GM18861 (cell line): ENCODE measurements at regions not wholly inside any gene's neighbourhood (a gene's known extent, or its start where the extent isn't known, plus 50 kb on each side); places are given as distances from the start of the nearest gene placed in this dataset.
"Not testable (repeated sequence)": the region's sequence is repeated elsewhere in the genome, so short reads cannot be mapped to it uniquely, and the experiment has no call there.

ENCODE experiments used
- ATAC-seq: cut with Tn5 transposase; IDR thresholded peaks from one replicate; pipeline ENCODE4 v1.9.1; 2021; ENCODE audit not compliant: unreplicated experiment

DNA sequence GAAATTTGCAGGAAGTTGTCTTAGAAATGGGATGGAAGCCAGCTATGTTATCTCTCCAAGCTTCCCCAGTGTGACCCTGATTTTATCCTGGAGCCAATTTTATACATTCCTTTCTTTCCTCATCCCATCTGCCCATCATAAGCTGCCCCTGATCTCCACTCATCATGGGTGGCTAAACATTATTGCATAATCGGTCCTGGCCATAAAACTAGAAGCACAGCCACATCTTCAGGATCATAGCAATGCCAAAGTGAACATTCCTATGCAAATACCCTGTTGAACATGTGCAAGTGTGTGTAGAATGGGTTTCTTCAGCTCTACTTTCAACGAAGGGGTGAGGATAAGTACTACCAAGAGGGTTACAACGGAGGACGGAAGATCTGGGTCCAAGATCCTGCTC is 50.6 kb upstream of the COG2 start:
- ATAC-seq, result no peak

DNA sequence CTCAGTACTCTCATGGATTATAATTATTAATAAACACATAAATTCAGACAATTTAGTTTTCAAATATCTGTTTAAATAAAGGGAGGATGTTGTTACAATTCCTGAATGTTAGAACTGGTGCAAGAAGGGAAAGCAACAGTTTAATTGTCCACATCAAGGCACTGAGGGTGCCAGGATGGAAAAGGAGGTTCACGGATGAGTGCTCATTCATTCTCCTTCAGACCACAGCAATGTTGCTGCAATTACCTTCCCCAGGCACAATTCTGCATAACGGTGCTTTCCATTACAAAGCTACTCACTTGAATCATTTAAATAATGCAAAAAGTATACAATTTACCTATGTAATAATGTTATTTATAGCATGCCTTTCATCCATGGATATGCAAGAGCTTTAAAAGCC is 52.3 kb upstream of the COG2 start:
- no peak for ATAC-seq

DNA sequence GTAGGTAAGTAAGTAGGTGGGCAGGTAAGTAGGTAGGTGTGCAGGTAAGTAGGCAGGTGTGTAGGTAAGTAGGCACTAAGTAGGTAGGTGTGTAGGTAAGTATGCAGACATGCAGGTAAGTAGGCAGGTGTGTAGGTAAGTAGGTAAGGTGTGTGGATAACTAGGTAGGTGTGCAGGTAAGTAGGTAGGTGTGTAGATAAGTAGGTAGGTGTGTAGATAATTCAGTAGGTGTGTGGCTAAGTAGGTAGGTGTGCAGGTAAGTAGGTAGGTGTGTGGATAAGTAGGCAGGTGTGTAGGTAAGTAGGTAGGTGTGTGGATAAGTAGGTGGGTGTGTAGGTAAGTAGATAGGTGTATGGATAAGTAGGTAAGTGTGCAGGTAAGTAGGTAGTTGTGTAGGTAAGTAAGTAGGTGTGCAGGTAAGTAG is 53.9 kb upstream of the COG2 start:
- ATAC-seq, result no peak

DNA sequence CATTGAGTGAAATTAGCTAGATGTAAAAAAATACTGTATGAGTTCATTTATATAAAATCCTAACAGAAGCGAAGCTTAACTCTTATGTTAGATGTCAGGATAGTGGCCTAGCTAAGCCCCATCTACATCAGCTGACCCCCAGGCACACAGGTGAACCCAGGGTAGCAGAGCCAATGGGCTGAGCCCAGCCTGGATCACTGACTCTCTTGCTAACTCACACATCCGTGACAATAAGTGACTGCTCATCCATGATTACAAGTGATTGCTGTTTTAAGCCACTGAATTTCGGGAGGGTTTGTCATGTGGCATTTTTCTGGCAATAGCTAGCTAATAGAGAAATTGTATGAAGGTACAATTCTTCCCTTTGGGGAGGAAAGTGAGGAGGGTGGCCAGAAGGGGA is 55.2 kb upstream of the COG2 start:
- no peak for ATAC-seq

DNA sequence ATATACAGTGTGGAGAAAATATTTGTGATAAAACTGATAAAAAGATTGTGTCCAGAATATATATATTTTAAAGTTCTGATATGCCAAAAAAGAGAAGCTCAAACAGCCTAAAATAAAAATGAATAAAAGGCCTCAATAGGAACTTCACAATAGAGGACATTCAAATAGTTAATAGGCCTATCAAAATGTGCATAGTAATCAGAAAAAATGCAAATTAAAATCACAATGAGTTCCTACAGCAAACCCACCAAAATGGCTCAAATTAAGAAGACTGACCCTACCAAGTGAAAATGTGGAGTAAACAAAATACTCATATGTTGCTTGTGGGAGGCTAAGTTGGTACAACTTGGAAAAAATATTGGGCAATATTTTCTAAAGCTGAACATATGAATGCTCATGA is 57.6 kb upstream of the COG2 start:
- ATAC-seq, result no peak

DNA sequence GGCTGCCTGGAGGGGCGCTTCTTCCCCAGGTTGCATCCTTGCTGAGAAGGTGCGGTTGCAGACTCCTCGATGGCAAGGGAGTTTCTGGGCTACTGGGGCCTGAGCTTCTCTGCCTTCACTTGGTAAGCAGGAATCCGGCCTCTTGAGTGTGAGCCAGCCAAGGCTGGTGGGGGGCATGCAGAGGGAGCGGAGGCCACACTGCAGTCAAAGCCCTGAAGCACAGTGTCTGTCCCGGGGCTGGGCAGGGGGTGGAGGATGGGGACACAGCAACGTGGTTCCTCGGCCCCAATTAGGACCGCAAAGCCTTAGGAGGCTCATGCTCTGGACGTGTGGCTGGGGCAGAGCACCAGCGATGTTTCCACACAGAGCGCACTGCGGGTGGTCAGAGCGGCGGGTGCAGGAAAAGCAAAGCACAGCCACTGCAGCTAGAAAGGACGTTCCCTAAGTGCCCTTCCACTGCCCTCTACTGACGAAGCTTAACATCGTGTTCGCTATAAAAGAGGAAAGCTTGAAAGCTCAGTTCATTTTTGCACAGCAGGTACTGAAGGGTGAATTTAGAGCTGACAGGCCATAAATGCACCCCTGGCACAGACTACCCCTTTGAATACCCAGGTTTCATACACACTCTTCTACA is 60.7 kb upstream of the COG2 start:
- no peak for ATAC-seq

DNA sequence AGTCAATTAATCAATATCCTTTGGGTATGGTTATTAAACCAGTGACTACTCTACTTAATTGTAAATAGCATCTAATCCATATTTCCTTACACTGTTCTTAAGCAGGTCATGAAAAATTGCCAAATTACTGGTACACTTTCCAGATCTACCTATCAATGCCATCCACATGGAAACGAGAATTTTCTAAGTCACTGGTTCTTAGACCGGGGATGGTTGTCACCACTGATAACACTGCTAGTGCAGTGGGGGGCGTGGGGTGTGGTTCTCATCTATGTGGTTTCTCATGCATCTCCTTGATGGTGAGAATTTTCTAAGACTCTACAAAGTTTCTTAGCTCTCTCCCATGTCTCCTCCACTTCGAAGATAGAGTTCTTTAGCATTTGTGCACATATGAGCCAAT is 63.7 kb upstream of the COG2 start:
- ATAC-seq, result no peak

DNA sequence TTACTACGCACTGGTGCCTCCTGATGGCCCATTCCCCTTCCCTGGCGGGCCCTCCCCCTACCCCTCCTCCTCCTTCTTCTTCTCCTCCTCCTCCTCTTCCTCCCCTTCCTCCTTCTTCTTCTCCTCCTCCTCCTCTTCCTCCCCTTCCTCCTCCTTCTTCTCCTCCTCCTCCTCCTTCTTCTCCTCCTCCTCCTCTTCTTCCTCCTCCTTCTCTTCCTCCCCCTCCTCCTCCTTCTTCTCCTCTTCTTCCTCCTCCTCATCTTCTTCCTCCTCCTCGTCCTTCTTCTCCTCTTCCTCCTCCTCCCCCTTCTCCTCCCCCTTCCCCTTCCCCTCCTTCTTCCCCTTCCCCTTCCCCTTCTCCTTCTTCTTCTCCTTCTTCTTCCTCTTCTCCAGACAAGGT is 64.7 kb upstream of the COG2 start:
- ATAC-seq, result no peak

DNA sequence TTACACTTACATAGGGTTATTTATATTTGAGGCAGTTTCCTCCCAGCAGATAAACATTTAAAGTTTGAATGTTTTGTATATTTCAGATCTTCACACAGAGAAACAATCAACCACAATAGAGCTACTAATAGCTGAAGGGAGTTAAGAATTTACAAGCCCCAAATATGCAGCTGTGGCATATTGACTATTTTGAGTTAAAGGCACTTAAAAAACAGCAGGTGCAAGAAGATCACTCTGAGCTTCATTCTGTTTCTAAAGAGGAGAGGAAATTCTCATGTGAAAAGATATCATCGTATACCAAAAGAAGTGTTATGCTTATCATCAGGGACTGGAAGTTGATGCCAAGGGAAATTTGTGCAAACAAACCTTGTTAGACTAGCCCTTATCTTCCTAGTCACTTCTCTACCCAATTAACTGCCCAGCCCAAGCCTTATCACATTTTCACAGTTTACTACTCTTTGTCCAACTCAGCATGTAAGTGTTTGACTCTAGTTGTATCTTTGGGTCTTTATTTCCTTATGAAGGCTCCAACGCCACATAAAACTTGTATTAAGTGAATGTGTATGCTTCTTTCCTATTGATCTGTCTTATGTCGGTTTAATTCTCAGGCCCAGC is 66.3 kb upstream of the COG2 start:
- ATAC-seq, result no peak

DNA sequence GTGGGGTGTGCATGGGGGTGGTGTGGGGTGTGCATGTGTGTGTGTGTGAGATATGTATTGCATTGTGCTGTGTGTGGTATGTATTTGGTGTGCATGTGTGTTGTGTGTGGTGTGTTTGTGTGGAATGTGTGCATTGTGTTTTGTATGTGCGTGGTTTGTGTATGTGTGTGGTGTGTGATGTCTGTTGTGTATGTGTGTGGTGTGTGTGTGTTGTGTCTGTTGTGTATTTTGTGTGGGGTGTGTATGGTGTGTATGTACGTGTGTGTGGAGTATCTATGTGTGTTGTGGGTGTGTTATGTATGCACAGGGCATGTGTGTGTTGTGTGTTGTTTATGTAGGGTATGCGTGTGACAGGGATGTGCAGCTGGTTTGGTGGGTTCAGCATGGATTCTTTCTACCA is 67.8 kb upstream of the COG2 start:
- no peak for ATAC-seq

DNA sequence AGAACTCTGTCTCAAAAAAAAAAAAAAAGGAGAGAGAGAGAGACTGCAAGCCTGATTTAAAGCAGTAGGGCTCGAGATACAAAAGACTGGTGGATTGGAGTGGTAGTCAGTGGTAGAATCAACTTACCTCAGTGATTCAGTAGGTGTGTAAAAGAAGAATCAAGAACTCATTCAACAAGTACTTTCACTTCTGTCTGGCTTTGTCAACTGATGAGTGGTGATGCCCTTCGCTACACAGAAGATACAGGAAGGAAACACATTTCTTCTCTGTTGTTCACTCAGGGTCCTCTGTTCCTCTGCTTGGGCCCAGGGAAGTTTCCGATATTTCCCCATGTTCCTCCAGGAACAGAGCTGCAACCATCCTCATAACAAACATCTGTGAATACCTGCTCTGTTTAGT is 68.6 kb upstream of the COG2 start:
- no peak for ATAC-seq

DNA sequence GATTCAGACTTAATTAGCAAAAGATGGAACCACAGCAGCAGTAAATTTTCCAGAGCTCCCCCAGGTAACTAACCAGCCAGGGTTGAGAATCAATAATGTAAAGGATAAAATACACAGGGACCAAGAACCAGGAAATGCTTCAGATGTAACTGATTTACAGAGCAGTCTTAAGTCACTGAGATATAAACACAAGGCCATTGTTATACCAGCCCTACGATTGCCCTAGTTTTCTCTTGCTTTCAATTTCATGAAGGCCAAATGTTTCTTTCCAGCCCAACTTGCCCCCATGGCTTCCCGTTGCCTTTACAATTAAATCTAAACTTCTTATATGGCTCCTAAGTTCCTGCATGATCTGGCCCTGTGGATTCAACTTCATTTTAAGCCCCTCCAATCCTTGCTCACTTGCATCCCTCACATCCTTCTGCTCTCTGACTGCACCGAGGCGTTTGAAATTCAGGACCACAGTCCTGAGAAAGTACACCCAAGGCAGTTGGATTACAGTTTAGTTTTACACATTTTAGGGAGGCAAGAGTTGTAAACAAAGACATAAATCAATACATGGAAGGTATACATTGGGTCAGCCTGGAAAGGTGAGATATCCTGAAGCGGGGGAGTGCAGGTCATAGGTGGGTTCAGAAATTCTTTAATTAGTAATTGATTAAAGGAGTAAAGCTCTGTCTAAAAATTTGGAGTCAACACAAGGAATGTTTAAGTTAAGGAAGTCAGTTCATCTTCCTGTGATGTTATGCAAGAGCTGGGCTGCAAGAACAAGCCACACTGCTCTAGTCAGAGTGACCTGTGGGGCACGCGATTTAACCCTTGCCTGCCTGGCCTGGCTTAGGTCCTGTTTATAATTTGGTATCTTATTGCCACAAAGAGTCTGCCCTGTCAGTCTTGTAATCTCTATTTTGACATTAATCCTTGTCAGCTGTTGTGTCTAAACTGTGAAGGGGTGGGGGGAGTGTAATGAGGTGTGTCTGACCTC is 69.9 kb upstream of the COG2 start:
- ATAC-seq, result no peak

DNA sequence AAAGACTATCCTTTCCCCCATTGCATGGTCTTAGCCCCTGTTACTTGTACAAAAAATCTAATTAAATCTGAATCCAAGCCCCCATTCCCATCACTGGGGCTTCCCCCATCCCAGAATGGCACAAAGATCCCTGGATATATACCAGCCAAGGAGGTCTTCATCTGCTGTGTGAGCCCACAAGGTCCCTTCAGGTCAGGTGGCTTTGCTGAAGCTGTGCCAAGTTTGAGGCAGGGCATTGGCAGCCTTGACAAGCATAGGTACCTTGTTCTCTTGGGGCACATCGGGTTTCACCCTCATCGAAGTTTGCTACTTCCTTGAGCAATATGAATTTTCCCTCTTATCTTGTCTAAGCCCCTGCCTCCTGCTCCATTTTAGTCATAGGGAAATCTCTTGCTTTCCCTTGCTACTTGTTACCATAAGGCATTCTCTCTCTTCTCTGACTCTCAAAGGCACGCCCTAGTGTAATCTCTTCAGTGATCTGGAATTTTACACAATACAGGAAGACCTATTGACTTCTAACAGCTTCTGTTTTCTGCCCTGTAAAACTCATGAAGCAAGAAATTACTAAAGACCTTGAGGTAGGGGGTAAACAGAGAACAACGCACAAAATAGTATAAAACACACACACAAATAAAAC is 71.4 kb upstream of the COG2 start:
- no peak for ATAC-seq

DNA sequence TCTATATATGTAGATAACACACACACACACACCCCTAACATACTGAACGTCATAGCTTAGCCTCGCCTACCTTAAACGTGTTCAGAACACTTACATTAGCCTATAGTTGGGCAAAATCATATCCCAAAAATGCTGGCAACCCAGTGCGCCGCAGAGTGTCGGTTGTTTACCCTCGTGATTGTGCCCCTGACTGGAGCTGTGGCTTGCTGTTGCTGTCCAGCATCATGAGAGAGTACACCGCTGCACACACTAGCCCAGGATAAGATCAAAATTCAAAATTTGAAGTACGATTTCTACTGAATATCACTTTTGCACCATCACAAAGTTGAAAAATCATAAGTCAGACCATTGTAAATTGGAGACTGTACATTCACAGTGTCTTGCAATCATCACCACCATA is 73.1 kb upstream of the COG2 start:
- no peak for ATAC-seq

DNA sequence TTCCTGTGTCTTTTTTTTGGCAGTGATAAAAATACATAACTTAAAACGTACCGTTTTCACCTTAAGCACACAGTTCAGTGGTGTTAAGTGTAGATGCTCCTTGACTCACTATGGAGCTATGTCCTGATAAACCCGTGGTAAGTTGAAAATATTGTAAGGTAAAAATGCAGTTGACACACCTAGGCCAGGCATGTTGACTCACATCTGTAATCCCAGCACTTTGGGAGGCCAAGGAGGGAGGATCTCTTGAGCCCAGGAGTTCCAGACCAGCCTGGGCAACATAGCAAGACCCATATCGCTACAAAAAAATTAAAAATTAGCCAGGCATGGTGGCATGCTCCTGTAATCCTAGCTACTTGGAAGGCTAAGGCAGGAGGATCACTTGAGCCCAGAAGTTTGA is 73.6 kb upstream of the COG2 start:
- no peak for ATAC-seq

DNA sequence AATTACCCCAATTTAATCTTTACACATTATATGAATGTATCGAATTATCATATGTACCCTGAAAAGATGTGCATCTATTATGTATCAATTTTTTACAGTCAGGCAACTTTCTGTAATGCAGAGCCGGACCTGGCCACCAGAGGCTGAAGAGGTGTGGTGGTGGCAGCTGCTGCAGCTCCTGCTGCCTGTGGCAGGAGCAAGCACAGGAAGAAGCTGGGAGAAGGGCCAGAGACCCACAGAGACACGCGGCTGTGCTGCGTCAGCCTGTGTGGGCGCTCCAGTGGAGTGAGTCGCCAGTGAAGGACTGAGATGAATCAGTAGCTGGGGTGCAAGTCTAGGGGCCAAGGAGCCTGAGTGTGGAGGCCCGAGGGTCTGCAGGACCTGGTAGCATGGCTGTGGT is 74.3 kb upstream of the COG2 start:
- no peak for ATAC-seq

DNA sequence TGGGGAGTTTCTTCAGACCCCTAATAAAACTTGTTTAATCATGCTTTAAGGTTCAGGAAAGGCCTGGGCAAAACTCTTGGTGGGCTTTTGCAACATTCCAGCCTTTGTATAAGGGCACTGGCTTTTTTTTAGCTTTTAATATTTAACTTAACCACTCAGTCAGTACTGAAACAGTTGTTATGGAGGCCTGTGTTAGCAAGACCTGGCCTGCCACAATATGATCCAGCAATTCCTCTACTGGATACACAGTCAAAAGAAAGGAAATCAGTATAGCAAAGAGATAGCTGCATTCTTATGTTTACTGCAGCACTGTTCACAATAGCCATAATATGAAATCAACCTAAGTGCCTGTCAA is 75.1 kb upstream of the COG2 start:
- ATAC-seq, result no peak

DNA sequence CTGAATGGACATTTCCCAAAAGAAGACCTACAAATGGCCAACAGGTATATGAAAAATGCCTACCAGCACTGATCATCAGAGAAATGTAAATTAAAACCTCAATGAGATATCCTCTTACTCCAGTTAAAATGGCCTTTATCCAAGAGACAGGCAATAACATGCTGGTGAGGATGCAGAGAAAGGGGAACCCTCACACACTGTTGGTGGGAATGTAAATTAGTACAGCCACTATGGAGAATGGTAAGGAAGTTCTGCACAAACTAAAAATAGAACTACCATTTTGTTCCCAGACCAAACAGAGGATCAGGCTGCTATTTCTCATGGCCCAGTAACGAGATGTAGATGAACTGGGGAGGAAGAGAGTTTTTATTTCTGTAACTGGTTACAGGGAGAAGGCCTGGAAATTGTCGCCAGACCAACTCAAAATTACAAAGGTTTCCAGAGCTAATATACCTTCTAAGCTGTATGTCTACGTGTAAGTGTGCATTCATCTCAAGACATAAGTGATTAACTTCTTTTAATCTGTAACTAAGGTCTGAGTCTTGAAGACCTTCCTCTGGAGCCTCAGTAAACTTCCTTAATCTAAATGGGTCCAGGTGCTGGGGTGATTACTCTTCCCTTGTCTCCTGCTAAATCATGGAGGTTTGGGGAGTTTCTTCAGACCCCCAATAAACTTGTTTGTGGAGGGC is 75.6 kb upstream of the COG2 start:
- not testable (repeated sequence) for ATAC-seq

DNA sequence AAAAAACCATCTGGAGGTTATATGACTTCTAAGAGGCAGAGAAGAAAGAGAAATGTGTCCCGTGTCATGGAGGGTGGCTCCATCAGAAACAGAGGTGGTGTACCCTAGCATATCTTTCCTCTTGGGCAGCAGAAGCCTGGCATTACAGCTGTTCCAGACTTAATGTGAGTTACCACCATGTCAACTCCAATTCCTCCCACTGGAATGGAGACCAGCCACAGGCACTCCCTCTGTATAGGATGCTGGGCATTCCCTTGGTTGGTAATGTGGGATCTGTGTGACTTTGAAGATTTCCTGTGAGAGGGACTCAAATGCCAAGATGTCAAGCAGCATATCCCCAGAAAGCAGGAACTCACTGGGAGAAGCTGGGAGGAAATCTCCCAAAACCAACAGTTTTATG is 77.1 kb upstream of the COG2 start:
- ATAC-seq, result no peak

DNA sequence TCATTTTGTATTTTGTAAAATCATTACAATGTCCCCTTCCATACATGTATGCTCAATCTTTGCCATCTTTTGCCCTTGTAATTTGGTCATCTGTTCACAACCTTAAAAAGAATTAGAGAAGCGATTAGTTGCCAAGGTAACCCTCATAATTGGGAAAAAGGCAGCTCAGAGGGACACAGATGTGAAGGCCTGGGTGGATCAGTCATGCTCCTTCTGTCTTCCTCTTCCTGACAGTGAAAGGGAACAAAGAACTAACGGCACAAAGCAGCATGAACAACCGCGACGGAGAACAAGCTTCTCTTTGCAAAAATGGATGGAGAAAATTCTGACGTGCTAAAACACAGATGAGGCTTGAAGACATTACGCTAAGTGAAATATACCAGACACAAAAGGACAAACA is 78.7 kb upstream of the COG2 start:
- ATAC-seq, result no peak

DNA sequence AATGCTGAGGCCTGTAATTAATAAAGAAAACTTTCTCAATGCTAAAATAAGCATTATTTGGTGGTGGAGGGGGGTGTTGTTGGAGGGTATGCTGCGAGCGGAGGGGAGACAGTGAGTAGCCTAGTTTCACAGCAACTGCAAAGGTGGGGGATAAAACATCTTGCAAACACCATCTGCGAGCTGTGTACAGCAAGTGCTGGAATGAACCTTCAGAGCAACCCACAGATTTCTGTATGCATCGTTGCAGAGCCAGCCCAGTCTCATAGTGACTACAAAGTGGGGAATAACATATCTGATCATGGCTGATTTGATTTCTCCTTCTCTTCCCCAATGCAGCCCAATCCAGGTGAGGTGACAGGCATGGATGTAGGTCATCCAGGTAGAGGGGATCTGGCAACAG is 80.7 kb upstream of the COG2 start:
- ATAC-seq, result no peak
